GM12875 (cell line): ENCODE measurements at regions not wholly inside any gene's neighbourhood (a gene's known extent, or its start where the extent isn't known, plus 50 kb on each side); places are given as distances from the start of the nearest gene placed in this dataset.
"Not testable (repeated sequence)": the region's sequence is repeated elsewhere in the genome, so short reads cannot be mapped to it uniquely, and the experiment has no call there.

Experiments
- H3K4me3 ChIP-seq: one replicate; pipeline ENCODE4 v1.5.1; 2011; ENCODE audit warnings: low read depth, low read length, control low read depth
- CTCF ChIP-seq: IDR thresholded peaks from 2 replicates; pipeline ENCODE4 v1.5.1; 2011; ENCODE audit warnings: low read depth, mild to moderate bottlenecking, control low read depth, inconsistent platforms, low read length, moderate library complexity, borderline replicate concordance; ENCODE audit not compliant: insufficient read depth

- no peak overlapping the region for H3K4me3 ChIP-seq
- TF ChIP-seq CTCF, result no peak
Measured at GRCh38 chr5:98529321-98529720, 244.1 kb upstream of the RGMB start.

GRCh38 chr5:98530224-98530623 lies 243.2 kb upstream of the RGMB start:
- no peak for TF ChIP-seq CTCF
- no peak overlapping the region for H3K4me3 ChIP-seq

- TF ChIP-seq CTCF, result no peak
- H3K4me3 ChIP-seq, result no peak overlapping the region
Measured at GRCh38 chr5:98535901-98536300, 237.6 kb upstream of the RGMB start.

GRCh38 chr5:98540056-98540455 lies 233.4 kb upstream of the RGMB start:
- no peak for TF ChIP-seq CTCF
- H3K4me3 ChIP-seq, result no peak overlapping the region

- no peak for TF ChIP-seq CTCF
- H3K4me3 ChIP-seq, result no peak overlapping the region
Measured at GRCh38 chr5:98541641-98542040, 231.8 kb upstream of the RGMB start.

GRCh38 chr5:98543490-98543889 lies 230.0 kb upstream of the RGMB start:
- TF ChIP-seq CTCF, result no peak
- no peak overlapping the region for H3K4me3 ChIP-seq

GRCh38 chr5:98546924-98547323 lies 226.5 kb upstream of the RGMB start:
- not testable (repeated sequence) for H3K4me3 ChIP-seq

- no peak for TF ChIP-seq CTCF
- no peak overlapping the region for H3K4me3 ChIP-seq
Measured at GRCh38 chr5:98556712-98557111, 216.8 kb upstream of the RGMB start.
